ENCODE measurements at regions not wholly inside any gene's neighbourhood (a gene's known extent, or its start where the extent isn't known, plus 50 kb on each side); places are given as distances from the start of the nearest gene placed in this dataset.

DNA sequence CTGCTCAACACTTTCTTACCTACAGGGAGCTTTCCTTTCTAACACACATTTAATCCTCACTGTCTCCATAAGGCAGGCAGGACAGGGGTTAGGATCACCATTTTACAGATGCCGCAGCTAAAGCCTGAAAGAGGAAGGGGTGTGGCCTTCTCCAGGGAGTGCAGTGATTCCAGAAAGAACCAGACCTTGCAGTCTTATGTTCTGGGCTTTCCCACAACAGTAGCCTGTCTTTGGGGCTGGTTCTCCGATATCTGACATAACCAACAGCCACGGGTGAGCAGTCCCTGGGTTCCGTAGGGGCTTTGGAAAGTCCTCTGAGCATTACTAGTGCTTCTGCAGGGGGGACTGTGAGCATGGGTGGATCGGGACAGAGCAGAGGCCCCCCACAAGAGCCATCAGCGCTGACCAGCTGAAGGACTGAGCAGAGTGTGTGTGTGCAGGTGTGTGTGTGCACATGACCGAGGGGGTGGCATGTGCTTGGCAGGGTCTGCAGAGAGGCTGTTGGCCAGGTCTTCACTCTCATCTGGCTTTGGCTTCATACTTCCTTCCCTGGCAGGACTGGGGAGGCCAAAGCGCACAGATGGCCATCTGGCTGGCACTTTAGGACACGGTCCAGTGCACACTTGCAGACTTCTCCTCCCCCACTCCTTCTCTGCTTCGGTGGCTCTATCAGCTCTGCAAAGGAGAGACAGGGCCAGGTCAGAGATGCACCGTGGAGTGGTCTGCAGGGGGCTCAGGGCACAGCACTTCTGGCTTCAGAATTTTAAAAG lies 400.3 kb downstream of the RPS24 start:
- TF ChIP-seq EZH2phosphoT487 (IDR thresholded peaks at IDR 0.05; ENCODE audit: borderline replicate concordance) (no peak), POLR2A (IDR thresholded peaks at IDR 0.05; ENCODE audit: borderline replicate concordance, extremely low read depth, insufficient read depth, insufficient read length) (no peak), EZH2 (IDR thresholded peaks at IDR 0.05) (no peak), CTCF (IDR thresholded peaks at IDR 0.05 in 2 of 3, conservative IDR thresholded peaks at IDR 0.05 in 1 of 3; ENCODE audit: borderline replicate concordance in 1 of 3, insufficient read depth in 1 of 3, low read depth in 2 of 3, low read length in 2 of 3) (no peak), CBX3 (IDR thresholded peaks at IDR 0.05; ENCODE audit: low read depth) (no peak), YY1 (IDR thresholded peaks at IDR 0.05; ENCODE audit: extremely low read depth, insufficient replicate concordance, low read depth, low read length) (no peak), ZNF274 (IDR thresholded peaks at IDR 0.05; ENCODE audit: low read depth, low read length) (no peak), ZFX (IDR thresholded peaks at IDR 0.05) (no peak), ELF1 (IDR thresholded peaks at IDR 0.05; ENCODE audit: borderline replicate concordance, low read depth) (no peak)
- TF ChIP-seq, protein P1, sequence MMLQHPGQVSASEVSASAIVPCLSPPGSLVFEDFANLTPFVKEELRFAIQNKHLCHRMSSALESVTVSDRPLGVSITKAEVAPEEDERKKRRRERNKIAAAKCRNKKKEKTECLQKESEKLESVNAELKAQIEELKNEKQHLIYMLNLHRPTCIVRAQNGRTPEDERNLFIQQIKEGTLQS (IDR thresholded peaks at IDR 0.05), result no peak

All from HCT116 (cell line).